SH-SY5Y (cell line): ENCODE measurements at regions not wholly inside any gene's neighbourhood (a gene's known extent, or its start where the extent isn't known, plus 50 kb on each side); places are given as distances from the start of the nearest gene placed in this dataset.

ENCODE experiments used
- GATA2 ChIP-seq: IDR thresholded peaks from 2 replicates; pipeline ENCODE4 v1.6.1; 2011; ENCODE audit warnings: mild to moderate bottlenecking, low read depth, low read length
- GATA3 ChIP-seq: IDR thresholded peaks from 2 replicates; pipeline ENCODE4 v1.6.1; 2011; ENCODE audit warnings: low read depth, mild to moderate bottlenecking, low read length, moderate library complexity

DNA sequence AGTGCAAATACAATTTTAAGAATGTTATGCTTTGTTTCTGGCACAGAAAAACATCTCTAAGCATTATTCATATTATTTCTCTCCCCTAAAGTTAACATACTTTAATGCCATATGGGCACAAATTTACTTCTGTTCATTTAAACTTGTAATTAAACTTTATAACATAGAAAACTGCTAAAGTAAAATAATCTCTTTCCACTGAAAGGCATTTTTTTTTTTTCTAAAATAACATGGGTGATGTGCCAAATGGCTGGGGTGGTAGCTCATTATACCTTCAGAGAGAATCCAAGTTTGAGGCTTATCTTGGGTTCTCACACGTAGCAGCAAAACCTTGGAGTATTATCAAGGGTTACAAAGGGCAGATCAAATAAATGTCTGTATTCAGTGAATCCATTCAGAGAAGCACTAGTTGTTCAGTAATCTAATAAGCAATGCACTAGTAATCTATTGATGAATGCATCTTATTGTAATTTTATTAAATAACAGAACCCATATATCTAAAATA, 257.6 kb upstream of the POU5F2 start:
- TF ChIP-seq GATA3: no peak
- TF ChIP-seq GATA2: no peak
